Midbrain (tissue), 1 donor: ENCODE measurements at regions not wholly inside any gene's neighbourhood (a gene's known extent, or its start where the extent isn't known, plus 50 kb on each side); places are given as distances from the start of the nearest gene placed in this dataset.
"Not testable (repeated sequence)": the region's sequence is repeated elsewhere in the genome, so short reads cannot be mapped to it uniquely, and the experiment has no call there.

Experiments
- DNase-seq: peaks from one replicate; lab custom pipeline; 2025; lab: John Stamatoyannopoulos, UW

DNA sequence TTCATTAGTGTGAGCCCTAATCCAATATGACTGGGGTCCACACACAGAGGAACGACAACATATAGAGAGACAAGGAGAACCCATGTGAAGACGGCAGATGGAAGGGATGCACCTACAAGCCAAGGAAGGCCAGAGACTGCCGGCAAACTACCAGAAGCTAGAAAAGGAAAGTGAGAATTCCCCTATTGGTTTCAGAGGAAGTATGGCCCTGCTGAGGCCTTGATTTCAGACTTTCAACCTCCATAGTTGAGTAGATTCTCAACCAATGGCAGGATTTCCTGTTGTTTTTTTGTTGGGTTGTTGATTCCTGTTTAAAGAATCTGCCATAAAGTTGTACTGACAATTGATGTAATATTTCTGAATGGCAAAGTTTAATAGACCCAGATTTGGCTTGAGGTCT lies 241.5 kb downstream of the SATB2 start:
- no peak for DNase-seq

DNA sequence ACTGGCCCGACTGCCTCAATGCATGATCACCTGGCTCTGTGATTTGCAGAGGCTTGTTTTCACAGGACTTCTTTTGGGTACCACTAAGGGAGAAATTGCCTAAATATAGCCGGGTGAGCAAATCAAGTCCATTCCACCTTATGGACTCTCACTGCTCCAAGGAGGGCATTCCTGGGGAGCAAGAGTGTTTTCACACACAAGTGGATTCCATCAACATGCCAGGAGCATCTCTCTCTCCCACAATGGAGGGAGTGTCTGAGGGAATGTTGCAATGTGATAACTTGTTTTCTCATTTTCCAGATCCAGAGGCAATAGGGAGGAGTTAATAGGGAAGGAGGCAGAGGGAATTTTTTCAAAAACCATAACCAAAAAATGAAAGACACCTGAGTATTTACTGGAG lies 250.7 kb downstream of the SATB2 start:
- DNase-seq: no peak

DNA sequence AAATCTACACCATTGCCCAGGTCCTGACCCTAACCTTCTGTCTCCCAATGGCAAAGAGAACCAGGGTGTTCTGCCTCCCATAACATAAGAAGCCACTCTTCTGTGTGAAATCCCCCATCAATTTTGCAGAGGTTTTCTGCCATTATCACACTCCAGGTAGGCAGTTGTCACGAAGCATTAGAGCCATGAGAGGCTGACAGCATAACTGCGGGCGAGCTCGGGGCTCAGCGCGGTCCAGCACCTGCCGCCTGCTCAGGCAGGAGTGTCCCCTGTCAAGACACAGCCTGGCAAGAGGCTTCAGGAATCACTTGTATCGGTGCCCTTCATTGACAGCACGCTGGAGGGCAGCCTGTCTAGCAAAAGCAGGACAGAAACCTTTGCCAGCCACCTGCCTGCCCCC lies 251.2 kb downstream of the SATB2 start:
- DNase-seq: no peak

DNA sequence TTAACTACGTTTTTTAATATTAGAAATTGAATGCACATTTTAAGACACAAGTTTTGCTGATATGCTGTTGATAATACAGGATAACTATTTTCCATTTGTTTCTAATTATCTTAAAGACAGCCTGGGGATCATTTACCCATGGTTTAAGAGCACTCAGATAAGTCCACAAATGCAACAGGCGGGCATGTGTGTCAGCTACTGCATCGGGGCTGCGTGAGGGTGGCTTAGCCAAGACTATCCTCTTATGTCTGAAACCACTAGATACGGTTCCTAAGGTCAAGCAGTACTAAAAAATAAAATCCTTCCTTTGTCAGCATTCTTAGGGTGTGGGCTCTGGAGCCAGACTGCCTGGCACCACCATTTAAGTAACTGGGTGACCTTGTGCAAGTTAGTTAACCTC lies 254.8 kb downstream of the SATB2 start:
- DNase-seq: no peak

DNA sequence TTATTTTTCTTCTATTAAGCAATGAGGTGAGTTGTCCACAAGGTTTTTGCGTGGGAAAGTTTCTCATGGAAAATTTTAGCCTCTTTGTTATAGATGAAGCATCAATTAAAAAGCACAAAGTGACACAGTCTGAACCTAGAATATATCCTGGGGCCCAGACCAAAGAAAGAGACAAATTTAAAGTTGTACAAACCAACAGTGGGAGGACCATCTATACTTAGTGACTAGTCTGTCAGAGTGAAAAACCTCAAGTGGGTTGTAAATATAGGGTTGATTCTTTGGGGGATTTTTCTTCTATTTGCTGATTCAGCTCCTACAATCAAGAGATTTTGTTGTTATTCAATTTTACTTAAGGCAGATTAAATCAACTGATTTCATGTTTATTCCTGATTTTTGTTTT lies 256.2 kb downstream of the SATB2 start:
- no peak for DNase-seq

DNA sequence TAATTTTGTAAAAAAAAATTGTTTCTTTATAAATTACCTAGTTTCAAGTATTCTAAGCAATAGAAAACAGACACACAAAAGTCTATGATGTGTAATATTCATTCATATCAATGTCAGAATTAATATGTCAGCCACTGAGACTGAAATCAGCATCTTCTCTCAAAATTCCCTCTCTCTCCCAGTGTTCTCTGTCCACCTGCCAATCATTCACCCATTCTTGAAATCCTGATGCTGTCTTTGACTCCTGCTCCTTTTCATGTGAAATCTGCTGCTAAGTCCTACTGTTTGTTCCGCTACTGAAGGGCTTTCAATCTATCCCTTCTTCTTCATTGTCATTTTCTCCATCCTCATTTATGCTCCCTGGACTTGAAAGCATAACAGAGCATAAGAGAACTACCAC lies 257.9 kb downstream of the SATB2 start:
- no peak for DNase-seq

DNA sequence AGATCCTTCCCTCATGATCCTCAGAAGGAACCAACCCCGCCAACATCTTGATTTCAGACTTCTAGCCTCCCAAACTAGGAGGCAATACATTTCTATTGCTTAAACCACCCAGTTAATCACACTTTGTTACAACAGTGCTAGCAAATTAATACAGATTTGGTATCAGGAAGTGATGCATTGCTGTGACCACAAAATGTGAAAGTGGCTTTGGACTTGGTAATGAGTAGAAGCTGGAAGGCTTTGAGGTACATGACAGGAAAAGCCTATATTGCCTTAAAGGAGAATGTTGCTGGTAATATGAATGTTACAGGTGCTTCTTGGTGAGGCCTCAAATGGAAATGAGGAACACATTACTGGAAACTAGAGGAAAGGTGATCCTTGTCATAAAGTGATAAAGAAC lies 260.3 kb downstream of the SATB2 start:
- no peak for DNase-seq

DNA sequence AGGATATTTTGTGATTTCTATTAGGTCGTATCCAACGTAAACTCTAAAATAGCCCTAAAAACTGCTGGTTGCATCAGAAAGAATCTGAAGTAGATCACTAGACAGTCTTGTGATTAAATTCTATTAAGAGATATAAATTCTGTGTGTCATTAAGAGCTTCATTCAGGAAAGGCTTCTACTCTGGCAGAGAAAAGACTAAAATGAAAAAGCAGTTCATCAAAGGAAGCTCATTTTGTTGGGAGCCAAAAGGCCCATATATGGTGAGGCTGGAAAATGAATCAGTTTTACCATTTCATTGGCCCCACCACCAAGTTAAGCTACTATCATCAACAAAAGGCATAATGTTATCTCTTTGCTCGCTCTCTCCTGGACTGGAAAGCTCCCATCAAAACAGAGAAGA lies 261.1 kb downstream of the SATB2 start:
- no peak for DNase-seq

DNA sequence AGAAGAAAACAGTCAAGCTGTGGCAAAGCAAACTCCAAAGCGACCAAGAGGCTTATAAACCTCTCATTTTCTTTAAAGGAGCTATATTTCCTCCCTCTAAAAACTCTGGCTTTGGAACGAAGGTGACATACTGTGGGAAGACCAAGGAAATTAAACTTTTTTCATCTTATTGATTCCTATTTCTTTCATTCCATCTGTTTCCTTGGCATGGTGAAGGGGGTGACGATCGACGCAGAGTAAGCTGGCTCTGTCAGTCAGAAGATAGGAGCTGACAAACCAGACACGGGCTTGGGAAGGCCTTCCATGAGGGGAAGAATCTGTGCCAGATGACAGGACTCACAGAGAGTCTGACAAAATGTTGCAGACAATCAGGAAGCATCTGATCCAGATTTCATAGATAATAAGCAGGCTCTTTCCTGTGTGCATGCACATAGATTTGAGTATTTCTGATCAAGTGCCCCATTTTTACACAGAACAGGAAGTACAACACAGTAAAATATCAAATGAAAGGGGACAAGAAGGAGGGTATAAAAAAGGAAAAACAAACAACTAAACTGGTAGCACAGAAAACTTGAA lies 261.7 kb downstream of the SATB2 start:
- DNase-seq: no peak

DNA sequence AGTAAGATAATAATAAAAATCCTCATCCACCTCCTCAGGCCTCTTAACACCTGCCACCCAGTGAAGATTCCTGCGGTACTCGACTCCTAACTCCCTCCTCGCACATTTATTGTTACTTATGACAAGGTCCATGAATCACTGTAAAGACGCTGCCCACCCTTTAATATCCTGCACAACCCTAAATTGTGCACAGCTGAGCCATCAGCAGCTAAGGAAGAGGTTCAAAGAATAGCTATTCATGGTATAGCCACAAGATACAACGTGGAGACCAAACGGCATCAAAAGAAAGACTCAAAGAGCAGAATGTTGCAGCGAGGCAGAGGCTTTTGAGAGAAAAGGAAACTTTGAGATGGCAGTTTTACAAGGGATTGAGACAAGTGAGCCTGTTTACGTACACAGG lies 266.3 kb downstream of the SATB2 start:
- DNase-seq: no peak

DNA sequence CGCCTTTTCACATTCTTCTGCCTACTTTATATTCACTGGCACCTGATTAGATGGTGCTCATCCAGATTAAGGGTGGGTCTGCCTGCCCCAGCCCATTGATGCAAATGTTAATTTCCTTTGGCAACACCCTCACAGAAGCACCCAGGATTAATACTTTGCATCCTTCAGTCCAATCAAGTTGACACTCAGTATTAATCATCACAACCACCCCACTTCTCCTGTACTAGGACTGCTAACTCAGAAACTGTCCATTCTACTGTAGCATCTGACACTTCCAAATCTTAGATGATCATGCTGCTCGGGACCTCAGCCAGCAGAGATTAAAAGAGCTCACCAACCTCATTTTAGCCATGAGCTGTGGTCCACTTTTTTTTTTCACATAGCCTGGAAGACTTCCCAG lies 268.5 kb downstream of the SATB2 start:
- DNase-seq: no peak

DNA sequence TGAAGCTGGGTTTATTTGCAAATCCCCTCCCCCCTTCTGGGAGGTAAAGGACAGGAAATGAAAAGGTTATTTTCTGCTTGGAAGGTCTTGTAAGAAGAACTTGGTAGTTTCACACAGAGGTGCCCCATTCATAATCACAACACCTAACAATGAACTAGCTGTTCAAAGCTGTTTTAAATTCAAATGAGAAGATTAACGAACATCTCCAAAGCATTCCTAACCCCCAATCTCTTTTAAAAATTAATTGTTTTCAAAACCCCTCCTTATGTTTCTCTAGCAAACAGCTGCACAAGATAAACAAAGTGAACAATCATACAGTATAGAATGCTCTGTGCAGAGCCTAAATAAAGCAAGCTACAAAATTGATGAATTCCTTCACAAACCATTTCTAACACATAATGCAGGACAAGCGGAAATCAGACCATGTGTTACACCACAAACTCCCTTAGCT lies 271.4 kb downstream of the SATB2 start:
- no peak for DNase-seq

DNA sequence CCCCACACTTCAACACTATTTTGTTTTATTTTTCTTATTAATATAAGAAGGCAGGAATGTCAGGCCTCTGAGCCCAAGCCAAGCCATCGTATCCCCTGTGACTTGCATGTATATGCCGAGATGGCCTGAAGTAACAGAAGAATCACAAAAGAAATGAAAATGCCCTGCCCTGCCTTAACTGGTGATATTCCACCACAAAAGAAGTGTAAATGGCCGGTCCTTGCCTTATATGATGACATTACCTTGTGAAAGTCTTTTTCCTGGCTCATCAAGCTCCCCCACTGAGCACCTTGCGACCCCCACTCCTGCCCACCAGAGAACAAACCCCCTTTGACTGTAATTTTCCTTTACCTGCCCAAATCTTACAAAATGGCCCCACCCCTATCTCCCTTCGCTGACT lies 272.6 kb downstream of the SATB2 start:
- not testable (repeated sequence) for DNase-seq

DNA sequence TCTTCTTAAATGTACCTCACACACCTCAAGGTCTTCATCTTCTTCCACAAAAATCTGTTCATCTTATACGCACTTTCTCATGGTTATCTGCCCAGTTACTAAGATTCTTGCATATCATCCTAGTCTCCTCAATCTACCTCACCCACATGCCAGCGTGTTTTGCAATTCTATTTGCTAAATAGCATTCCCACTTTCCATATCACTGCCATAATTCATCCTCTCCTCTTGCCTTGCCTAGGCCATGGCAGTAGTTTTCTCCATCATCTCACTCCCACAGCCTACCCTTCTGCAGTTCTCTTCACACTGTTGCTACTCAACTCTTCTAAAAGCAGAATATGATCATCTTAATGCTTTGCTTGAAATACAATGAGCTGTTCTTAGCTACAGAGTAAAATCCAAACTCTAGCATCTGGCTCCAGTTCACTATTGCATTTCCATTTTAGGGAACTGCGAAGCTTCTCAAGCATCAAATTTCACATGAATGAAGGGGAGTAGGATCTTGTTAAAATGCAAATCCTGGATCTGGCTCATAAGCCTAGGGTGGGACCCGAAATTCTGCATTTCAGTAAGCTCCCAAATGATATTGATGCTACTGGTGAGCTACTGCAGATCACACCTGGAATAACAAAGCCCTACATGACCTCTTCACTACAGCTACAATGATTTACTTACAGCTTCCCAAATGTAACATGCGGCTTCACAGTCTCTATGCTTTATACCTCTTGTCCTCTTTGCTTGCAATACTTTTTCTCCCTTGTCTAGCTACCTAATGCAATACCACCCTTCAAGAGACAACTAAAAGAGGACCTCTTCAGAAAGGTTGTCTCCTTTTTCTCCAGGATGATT lies 293.9 kb downstream of the SATB2 start:
- DNase-seq: no peak

DNA sequence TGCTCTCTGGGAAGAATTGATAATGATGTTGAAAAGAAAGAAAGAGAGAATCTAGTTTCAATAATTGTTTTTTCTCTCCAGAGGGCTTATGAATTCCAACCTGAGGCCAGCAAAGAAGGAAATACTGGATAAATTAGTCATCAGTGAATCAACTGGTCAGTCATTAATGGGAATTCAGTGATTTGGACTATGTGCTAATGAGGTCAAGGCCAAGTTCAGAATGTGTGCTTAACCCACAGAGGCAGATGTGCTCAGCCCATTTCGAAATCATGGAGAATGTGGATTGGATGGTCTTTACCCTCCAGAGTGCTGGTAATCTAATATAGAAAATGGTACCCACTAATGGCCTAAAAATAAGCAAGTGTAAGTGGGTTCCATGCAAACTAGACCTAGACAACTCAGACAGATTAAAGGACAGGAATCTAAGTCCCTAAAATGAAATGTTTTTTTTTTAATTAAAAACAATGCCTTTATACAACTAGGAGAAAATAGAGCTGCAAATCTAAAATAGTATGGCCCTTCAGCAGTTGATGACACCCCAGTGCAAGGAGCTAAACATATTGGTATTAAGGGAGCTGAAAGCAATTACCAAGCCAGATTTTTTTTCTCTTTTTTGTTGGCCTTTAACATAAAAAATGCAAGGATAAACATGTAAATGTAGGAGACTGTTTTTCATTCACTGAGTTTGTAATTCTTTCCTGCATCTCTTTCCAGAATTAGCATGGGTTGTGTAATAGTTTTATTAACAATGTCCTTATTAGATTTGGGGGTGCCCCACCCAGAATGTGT lies 296.9 kb downstream of the SATB2 start:
- no peak for DNase-seq

DNA sequence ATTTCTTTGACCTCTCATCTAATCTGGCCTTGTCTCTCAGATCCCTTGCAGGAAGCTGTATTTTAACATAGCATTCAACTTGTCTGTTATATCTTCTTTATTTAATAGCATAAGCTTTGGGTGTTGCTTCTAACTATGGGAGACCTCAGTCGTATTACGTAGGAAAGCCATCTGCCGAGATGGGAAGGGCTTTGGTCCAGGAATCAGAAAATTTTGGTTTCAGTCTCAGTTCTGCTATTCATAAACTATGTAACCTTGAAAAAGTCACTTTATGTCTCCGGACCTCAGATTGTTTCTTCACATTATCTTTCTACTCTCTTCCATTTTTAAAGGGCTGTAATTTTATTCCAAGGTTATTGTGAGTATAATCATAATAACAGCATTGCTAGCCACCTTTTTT lies 297.7 kb downstream of the SATB2 start:
- DNase-seq: no peak

DNA sequence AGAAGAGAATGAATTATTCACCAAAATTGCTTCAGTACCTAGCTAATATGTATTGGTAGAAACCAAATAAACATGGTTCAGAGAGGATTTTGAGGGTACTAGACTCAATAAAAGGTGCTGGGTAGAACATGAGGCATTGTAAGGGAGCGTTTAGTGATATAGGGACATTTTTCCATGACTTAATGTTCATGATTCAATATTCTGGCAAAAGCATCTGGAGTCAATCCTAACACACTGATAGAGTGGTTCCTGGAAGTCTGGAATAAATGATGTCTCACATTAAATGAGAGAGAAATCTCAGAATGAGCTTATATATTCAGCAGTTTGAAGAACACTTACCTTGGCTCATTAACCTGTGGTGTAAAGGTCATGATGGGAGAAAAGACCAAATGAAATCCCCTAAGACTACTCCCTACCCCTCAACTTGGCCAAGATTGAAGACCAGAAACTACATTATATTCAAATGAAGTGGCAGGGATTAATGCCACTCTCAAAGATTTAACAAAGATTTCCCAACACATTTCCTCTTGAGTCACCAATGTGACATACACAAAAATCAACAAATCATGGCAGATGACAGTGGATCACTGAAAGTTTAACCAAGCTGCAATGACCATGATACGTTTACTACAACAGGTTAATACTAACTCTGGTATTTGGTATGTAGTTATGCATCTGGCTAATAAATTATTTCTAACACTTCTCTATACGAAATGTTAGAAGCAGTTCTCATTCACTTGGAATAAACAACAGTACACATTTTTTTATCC lies 309.5 kb downstream of the SATB2 start:
- no peak for DNase-seq

DNA sequence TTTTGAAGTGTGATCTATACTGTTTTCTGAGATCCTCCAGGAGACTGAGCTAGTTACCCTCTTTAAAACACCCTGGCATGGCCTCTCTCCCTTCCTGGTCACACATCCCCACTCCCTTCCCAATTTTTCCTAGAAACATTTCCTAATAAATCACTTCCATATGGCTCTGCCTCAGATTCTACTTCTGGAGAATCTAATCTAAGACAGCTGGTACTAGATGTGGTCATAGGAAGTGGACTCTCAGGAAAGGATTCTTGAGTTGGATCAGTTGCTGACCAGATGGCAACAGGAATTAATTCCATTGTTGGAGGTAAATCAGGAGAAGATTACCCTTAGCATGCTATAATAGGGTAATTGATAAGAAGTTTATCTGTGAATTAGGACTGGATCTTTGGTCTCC lies 310.5 kb downstream of the SATB2 start:
- DNase-seq: no peak

DNA sequence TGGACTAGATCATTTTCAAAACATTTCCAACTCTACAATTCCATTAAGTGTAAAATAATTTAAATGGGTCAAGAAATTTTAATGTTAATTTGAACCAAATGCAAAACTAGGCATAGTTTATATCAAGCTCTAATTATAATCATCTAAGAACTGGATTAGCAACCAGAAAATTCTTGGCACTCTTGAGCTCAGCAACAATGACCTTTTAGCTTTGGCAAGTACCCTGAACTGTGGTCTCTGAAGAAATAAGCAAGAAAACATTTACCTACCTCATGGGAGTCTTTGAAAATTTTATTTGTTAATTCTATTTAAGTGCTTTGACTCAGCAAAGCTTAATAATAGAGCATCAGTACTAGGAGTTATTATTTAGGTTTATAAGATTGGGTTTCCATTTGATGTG lies 313.2 kb downstream of the SATB2 start:
- no peak for DNase-seq

DNA sequence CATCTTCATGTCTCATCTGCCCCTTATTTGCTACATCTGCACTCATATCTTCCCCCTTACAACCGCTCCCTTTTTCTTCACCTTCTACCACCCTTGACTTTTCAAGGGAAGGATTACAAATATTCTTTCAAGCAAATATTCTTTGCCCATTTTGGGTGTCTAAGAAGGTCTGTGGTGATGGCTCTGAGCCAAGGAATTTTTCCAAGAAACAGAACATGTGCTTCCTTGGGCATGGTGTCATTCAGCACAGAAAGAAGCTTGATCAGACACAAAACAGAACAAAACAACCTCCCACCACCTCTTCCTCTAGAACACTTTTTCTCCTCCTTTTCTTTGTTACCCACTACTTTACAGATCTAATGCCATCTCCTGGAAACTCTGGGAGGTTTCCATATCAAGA lies 313.7 kb downstream of the SATB2 start:
- DNase-seq: peak; percentile 1

DNA sequence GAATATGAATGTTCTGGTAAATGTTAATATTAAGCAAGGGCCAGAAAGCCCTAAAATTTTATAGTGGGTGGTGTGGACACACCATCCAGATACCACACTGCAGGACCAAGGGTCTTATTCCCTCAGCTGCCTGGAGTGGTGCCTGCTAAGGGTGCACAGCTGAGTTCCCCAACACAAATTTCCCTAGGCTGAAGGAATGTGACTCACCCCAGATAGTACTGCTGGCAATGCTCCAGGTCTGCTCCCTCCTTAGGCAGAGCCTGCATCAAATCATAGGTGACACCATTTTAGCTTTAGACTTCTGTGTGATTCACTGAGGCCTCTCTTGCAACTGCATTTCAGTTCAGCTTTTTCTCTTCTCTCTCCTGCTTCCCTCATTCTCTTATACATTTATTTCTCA lies 321.1 kb downstream of the SATB2 start:
- DNase-seq: no peak

DNA sequence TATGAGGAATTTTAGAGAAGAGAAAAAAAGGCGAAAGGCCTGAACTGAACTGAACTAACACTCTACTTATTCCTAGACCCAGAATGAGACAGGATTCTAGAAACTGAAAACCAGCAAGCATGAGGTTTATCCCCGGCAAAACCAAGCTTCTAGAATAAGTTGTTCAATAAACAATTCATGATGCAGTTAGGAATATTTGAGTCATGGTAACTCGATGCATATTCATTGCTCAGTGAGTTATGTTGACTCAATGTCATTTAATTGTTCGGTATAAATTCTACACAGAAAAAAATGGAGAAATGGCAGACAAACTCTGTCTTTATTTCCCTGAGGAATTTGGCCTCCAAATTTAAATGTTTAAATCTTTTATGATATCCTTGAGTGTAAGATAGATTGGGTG lies 321.5 kb downstream of the SATB2 start:
- DNase-seq: no peak
